H1 (cell line): ENCODE measurements at regions not wholly inside any gene's neighbourhood (a gene's known extent, or its start where the extent isn't known, plus 50 kb on each side); places are given as distances from the start of the nearest gene placed in this dataset.

Source experiments
- EP300 ChIP-seq, 2 experiments: IDR thresholded peaks; 1 replicate in 1 of 2; 2 replicates in 1 of 2; pipeline ENCODE4 v1.6.1; 2011 to 2012; ENCODE audit warnings: low read depth in 2 of 2, low read length in 2 of 2, mild to moderate bottlenecking in 2 of 2, borderline replicate concordance in 1 of 2, inconsistent platforms in 1 of 2, moderate library complexity in 1 of 2
- TAF1 ChIP-seq: IDR thresholded peaks from 2 replicates; pipeline ENCODE4 v1.6.1; 2011; ENCODE audit warnings: mild to moderate bottlenecking, low read depth, low read length
- TCF12 ChIP-seq: IDR thresholded peaks from 2 replicates; pipeline ENCODE4 v1.6.1; 2011; ENCODE audit warnings: low read depth, mild to moderate bottlenecking, low read length

DNA sequence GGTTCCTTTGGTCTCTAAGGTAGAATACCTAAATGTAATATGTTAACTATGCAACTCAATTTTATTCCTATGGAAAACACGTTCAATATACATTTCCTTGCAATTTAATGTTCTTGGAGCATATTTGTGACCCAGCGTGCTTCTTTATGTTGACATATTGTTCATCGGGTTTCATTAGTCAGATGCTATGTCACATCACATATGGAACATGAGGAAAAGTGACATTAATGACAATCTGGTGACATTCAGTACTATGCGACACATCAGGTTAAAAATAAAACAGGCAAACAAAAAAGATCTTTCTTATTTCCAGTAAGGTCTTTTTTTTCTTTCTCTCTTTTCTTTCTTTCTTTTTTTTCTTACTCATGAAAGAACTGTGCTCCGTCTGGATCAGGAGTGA, 135.6 kb upstream of the SMIM21 start:
- no peak for TF ChIP-seq TCF12
- no peak for TF ChIP-seq TAF1
- no peak for TF ChIP-seq EP300 (IDR thresholded peaks at IDR 0.05; ENCODE audit: borderline replicate concordance in 1 of 2, low read depth in 2 of 2, low read length in 2 of 2)
